ENCODE measurements at regions not wholly inside any gene's neighbourhood (a gene's known extent, or its start where the extent isn't known, plus 50 kb on each side); places are given as distances from the start of the nearest gene placed in this dataset.

DNA sequence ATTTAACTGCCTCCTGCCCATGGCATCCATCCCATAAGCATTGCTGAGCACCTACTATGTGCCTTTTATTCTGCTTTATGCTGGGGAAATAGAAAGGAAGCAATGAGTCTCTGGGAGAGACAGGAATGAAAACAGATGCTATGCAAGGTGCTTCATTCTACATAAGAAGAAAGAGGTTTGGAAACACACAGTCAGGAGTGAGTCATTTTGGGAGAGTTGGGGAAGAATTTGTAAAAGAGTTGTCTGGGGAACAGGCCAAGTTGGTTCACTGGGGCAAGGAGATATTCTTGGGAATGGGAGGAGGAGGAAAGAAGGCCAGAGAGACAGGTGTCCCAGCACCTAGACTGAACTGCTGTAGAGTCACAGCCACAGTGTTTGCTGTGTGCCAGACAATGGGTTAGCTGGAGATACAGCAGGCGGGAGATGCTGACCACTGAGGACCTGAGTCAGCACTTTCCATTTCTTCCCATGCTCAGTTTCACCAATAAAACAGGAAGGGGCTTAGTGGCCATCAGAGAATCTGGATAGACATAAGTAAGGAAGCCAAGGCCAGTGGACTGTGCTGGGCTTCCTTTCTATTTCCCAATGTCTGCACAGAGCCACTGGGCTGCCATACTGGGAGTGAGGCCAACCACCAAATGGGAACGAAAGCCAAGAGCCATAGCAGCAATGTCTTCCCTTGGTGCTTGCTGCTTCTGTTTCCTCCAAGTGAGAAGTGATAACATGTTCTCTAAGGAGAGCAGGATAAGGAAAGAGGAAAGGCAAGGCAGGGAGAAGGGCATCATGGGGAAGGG lies 187.7 kb upstream of the USP24 start:
- Histone ChIP-seq H4K20me1 (ENCODE audit: insufficient read depth, low read length) (no peaks in the 10 kb centered on the region), H3K36me3 (replicated peaks in 1 of 2; ENCODE audit: control insufficient read depth in 1 of 2, insufficient read depth in 2 of 2, low read length in 2 of 2) (no peaks in the 10 kb centered on the region), H2AFZ (ENCODE audit: low read length) (no peak overlapping the region), H3K79me2 (ENCODE audit: insufficient read depth, low read length) (no peaks in the 10 kb centered on the region), H3K4me2 (ENCODE audit: low read depth, low read length) (no peak overlapping the region), H3K4me3 (replicated peaks in 1 of 3; ENCODE audit: insufficient read depth in 1 of 3, low read depth in 2 of 3, low read length in 3 of 3) (no peak overlapping the region), H3K4me1 (ENCODE audit: insufficient read depth, low read length) (no peaks in the 10 kb centered on the region), H3K27ac (ENCODE audit: extremely low read length, insufficient read depth, low read length) (no peak overlapping the region), H3K9me3 (ENCODE audit: low read length) (no peaks in the 10 kb centered on the region), H3K9ac (ENCODE audit: insufficient read depth, low read depth, low read length) (no peak overlapping the region), H3K27me3 (ENCODE audit: control insufficient read depth in 1 of 2, insufficient read depth in 2 of 2, low read length in 2 of 2) (no peaks in the 10 kb centered on the region; a peak in 2 of 5 replicates)
- FAIRE-seq (no peak), ATAC-seq (no peak), DNase-seq (ENCODE audit: low spot score) (no peak)
- POLR2A ChIA-PET, result no interaction called here
- intact Hi-C loops (cut with micrococcal nuclease; ENCODE audit: unreplicated experiment) (no loop called here), in situ Hi-C loops (cut with HindIII; ENCODE audit: extremely low pct_ligation_motif_present, low pct_unique_long_range_greater_than_20kb) (no loop called here)
- CTCF ChIA-PET (ENCODE audit: low intra/inter-chr PET ratio, low total read pairs), result no interaction called here
- no TSS peak for BruUV-seq (replicated peaks)
- 94% methylated on average over 2 of the region's 2 CpGs for WGBS (ENCODE audit: low lambda C conversion rate)
- TF ChIP-seq MAFK (conservative IDR thresholded peaks at IDR 0.05 in 1 of 2, IDR thresholded peaks at IDR 0.05 in 1 of 2; ENCODE audit: low read length in 2 of 2) (peak; percentile 89 to 97), MAFF (IDR thresholded peaks at IDR 0.05; ENCODE audit: low read depth, low read length) (peak; percentile 91), WIZ (CRISPR knock-in tag; IDR thresholded peaks at IDR 0.05) (no peak)

DNA sequence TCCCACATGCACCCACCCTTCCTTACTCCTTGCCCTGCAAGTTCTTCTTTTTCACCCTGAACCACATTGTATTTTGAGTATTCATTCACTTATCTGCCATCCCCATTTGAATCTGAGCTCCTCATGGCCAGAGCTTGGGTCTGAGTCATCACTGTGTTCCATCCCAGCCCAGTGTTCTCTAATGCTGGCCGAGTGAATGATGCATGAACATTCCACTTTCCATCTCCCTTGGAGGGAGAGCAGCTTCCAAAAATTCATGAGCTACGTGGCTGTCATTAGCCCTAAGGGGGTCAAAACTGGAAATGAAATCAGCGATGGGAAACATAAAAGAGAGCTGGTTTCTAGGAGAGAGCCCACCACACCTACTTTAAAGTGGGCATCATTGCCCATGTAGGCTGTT lies 187.0 kb upstream of the USP24 start:
- ATAC-seq, result no peak
- H3K36me3 ChIP-seq (replicated peaks in 1 of 2; ENCODE audit: control insufficient read depth in 1 of 2, insufficient read depth in 2 of 2, low read length in 2 of 2), result no peaks in the 10 kb centered on the region
- POLR2A ChIA-PET, result no interaction called here
- no peaks in the 10 kb centered on the region for H3K4me1 ChIP-seq (ENCODE audit: insufficient read depth, low read length)
- H3K9ac ChIP-seq (ENCODE audit: insufficient read depth, low read depth, low read length), result no peak overlapping the region
- H3K4me2 ChIP-seq (ENCODE audit: low read depth, low read length), result no peak overlapping the region
- H3K27ac ChIP-seq (ENCODE audit: extremely low read length, insufficient read depth, low read length), result no peak overlapping the region
- DNase-seq (ENCODE audit: low spot score), result no peak
- no peaks in the 10 kb centered on the region for H3K79me2 ChIP-seq (ENCODE audit: insufficient read depth, low read length)
- no peak for FAIRE-seq
- no peaks in the 10 kb centered on the region for H4K20me1 ChIP-seq (ENCODE audit: insufficient read depth, low read length)
- no peaks in the 10 kb centered on the region for H3K9me3 ChIP-seq (ENCODE audit: low read length)
- no peak overlapping the region for H3K4me3 ChIP-seq (replicated peaks in 1 of 3; ENCODE audit: insufficient read depth in 1 of 3, low read depth in 2 of 3, low read length in 3 of 3)
- intact Hi-C loops (cut with micrococcal nuclease; ENCODE audit: unreplicated experiment) (no loop called here), in situ Hi-C loops (cut with HindIII; ENCODE audit: extremely low pct_ligation_motif_present, low pct_unique_long_range_greater_than_20kb) (no loop called here)
- CTCF ChIA-PET (ENCODE audit: low intra/inter-chr PET ratio, low total read pairs), result no interaction called here
- H3K27me3 ChIP-seq (ENCODE audit: control insufficient read depth in 1 of 2, insufficient read depth in 2 of 2, low read length in 2 of 2), result no peaks in the 10 kb centered on the region; a peak in 2 of 5 replicates
- BruUV-seq (replicated peaks), result no TSS peak
- WGBS (ENCODE audit: low lambda C conversion rate), result 0% methylated on average over 3 of the region's 3 CpGs
- H2AFZ ChIP-seq (ENCODE audit: low read length), result no peak overlapping the region
- TF ChIP-seq ZNF777 (CRISPR knock-in tag; IDR thresholded peaks at IDR 0.05) (no peak), ARNT2 (CRISPR knock-in tag; IDR thresholded peaks at IDR 0.05; ENCODE audit: low read depth) (no peak), ZNF569 (CRISPR knock-in tag; IDR thresholded peaks at IDR 0.05; ENCODE audit: borderline replicate concordance) (no peak), HMG20A (CRISPR knock-in tag; IDR thresholded peaks at IDR 0.05; ENCODE audit: borderline replicate concordance) (no peak), ZNF773 (CRISPR knock-in tag; IDR thresholded peaks at IDR 0.05; ENCODE audit: borderline replicate concordance) (no peak), SRY (CRISPR knock-in tag; IDR thresholded peaks at IDR 0.05) (no peak)
- TF ChIP-seq, protein P1, sequence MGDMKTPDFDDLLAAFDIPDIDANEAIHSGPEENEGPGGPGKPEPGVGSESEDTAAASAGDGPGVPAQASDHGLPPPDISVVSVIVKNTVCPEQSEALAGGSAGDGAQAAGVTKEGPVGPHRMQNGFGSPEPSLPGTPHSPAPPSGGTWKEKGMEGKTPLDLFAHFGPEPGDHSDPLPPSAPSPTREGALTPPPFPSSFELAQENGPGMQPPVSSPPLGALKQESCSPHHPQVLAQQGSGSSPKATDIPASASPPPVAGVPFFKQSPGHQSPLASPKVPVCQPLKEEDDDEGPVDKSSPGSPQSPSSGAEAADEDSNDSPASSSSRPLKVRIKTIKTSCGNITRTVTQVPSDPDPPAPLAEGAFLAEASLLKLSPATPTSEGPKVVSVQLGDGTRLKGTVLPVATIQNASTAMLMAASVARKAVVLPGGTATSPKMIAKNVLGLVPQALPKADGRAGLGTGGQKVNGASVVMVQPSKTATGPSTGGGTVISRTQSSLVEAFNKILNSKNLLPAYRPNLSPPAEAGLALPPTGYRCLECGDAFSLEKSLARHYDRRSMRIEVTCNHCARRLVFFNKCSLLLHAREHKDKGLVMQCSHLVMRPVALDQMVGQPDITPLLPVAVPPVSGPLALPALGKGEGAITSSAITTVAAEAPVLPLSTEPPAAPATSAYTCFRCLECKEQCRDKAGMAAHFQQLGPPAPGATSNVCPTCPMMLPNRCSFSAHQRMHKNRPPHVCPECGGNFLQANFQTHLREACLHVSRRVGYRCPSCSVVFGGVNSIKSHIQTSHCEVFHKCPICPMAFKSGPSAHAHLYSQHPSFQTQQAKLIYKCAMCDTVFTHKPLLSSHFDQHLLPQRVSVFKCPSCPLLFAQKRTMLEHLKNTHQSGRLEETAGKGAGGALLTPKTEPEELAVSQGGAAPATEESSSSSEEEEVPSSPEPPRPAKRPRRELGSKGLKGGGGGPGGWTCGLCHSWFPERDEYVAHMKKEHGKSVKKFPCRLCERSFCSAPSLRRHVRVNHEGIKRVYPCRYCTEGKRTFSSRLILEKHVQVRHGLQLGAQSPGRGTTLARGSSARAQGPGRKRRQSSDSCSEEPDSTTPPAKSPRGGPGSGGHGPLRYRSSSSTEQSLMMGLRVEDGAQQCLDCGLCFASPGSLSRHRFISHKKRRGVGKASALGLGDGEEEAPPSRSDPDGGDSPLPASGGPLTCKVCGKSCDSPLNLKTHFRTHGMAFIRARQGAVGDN (CRISPR knock-in tag; IDR thresholded peaks at IDR 0.05), result no peak
